Keratinocyte (primary cell): ENCODE measurements at regions not wholly inside any gene's neighbourhood (a gene's known extent, or its start where the extent isn't known, plus 50 kb on each side); places are given as distances from the start of the nearest gene placed in this dataset.

Source experiments
- DNase-seq: peaks from one replicate; pipeline ENCODE4 v3.0.0-alpha.2; 2011; ENCODE audit warnings: low read depth, missing footprints, low spot score
- FAIRE-seq: peaks from 2 replicates; lab custom pipeline; 2011; peaks lifted over from hg19 to GRCh38; lab: Jason Lieb, UNC
- H2AFZ ChIP-seq: 2 replicates; pipeline ENCODE4 v1.6.0; 2012; ENCODE audit warnings: low read length, control low read depth, inconsistent platforms; ENCODE audit not compliant: control insufficient read depth
- H3K27ac ChIP-seq: 2 replicates; pipeline ENCODE4 v1.5.1; 2011; ENCODE audit warnings: low read length; ENCODE audit not compliant: control insufficient read depth, insufficient read depth
- H3K27me3 ChIP-seq: 3 replicates; pipeline ENCODE4 v1.6.0; 2011; ENCODE audit warnings: low read length; ENCODE audit not compliant: control insufficient read depth, insufficient read depth; ENCODE audit errors: extremely low read depth
- H3K36me3 ChIP-seq, 2 experiments: 2 replicates in 1 of 2; 3 replicates in 1 of 2; pipeline ENCODE4 v1.5.1; 2011; ENCODE audit warnings: low read length in 2 of 2, mild to moderate bottlenecking in 1 of 2; ENCODE audit not compliant: control insufficient read depth in 2 of 2, insufficient read depth in 2 of 2; ENCODE audit errors: extremely low read depth in 1 of 2
- H3K4me1 ChIP-seq: 3 replicates; pipeline ENCODE4 v1.5.1; 2011; ENCODE audit warnings: low read length; ENCODE audit not compliant: control insufficient read depth, insufficient read depth; ENCODE audit errors: extremely low read depth
- H3K4me2 ChIP-seq: 3 replicates; pipeline ENCODE4 v1.6.0; 2011; ENCODE audit warnings: low read depth, low read length; ENCODE audit not compliant: control insufficient read depth, insufficient read depth; ENCODE audit errors: extremely low read depth
- H3K4me3 ChIP-seq, 3 experiments: fragments of 200-600 bp in 1 of 3; sonication (generic) in 1 of 3; 2 replicates in 2 of 3; 3 replicates in 1 of 3; pipeline ENCODE4 v1.5.1; 2011 to 2016; ENCODE audit warnings: low read length in 3 of 3, mild to moderate bottlenecking in 3 of 3, control low read depth in 2 of 3, inconsistent platforms in 1 of 3, low read depth in 1 of 3, mixed read lengths in 1 of 3, mixed run types in 1 of 3, moderate library complexity in 1 of 3; ENCODE audit not compliant: control insufficient read depth in 2 of 3, insufficient read depth in 2 of 3; ENCODE audit errors: extremely low read depth in 1 of 3
- H3K79me2 ChIP-seq: 2 replicates; pipeline ENCODE4 v1.6.0; 2012; ENCODE audit warnings: low read length; ENCODE audit not compliant: control insufficient read depth, insufficient read depth
- H3K9ac ChIP-seq: 3 replicates; pipeline ENCODE4 v1.6.0; 2011; ENCODE audit warnings: low read length; ENCODE audit not compliant: control insufficient read depth, insufficient read depth; ENCODE audit errors: extremely low read depth
- H3K9me1 ChIP-seq: 3 replicates; pipeline ENCODE4 v1.6.0; 2011; ENCODE audit warnings: low read length; ENCODE audit not compliant: control insufficient read depth, insufficient read depth; ENCODE audit errors: extremely low read depth
- H3K9me3 ChIP-seq: 2 replicates; pipeline ENCODE4 v1.5.1; 2012; ENCODE audit warnings: low read depth, low read length; ENCODE audit not compliant: control insufficient read depth
- H4K20me1 ChIP-seq: 3 replicates; pipeline ENCODE4 v1.6.0; 2011; ENCODE audit warnings: low read length; ENCODE audit not compliant: control insufficient read depth, insufficient read depth; ENCODE audit errors: extremely low read depth
- CTCF ChIP-seq, 3 experiments: IDR thresholded peaks in 1 of 3; conservative IDR thresholded peaks in 1 of 3; optimal IDR thresholded peaks in 1 of 3; 2 replicates in 2 of 3; 3 replicates in 1 of 3; pipeline versions ENCODE3 to v1.5.1; 2011; ENCODE audit warnings: low read length in 3 of 3, mild to moderate bottlenecking in 3 of 3, moderate library complexity in 2 of 3, control low read depth in 1 of 3, inconsistent platforms in 1 of 3; ENCODE audit not compliant: insufficient read depth in 2 of 3; ENCODE audit errors: extremely low read depth in 1 of 3
- EZH2 ChIP-seq: IDR thresholded peaks from one replicate; pipeline ENCODE4 v1.6.1; 2012; ENCODE audit warnings: inconsistent platforms, mild to moderate bottlenecking, low read length, moderate library complexity
- dilution Hi-C: fragments of 300-500 bp; cut with MboI; formaldehyde crosslinking; loops from one replicate; pipeline ENCODE4 v1.7.0; 2020; ENCODE audit warnings: low sequenced_read_pairs; ENCODE audit not compliant: extremely low pct_ligation_motif_present

- Histone ChIP-seq H3K9me3 (no peaks in the 10 kb centered on the region), H4K20me1 (no peaks in the 10 kb centered on the region), H3K4me2 (no peak overlapping the region), H3K79me2 (no peaks in the 10 kb centered on the region), H3K9me1 (no peaks in the 10 kb centered on the region), H3K4me1 (no peaks in the 10 kb centered on the region), H3K36me3 (no peaks in the 10 kb centered on the region), H2AFZ (no peak overlapping the region), H3K27me3 (no peaks in the 10 kb centered on the region), H3K9ac (no peak overlapping the region), H3K4me3 (no peak overlapping the region), H3K27ac (no peak overlapping the region)
- DNase-seq (no peak), FAIRE-seq (no peak)
- TF ChIP-seq EZH2 (no peak), CTCF (optimal IDR thresholded peaks at IDR 0.05 in 1 of 3, IDR thresholded peaks at IDR 0.05 in 1 of 3, conservative IDR thresholded peaks at IDR 0.05 in 1 of 3; ENCODE audit: extremely low read depth in 1 of 3, insufficient read depth in 2 of 3, low read length in 3 of 3) (no peak)
- dilution Hi-C loops: no loop called here
These were observed 176.1 kb downstream of the ISL1 start for GRCh38 chr5:51559339-51559738.

- FAIRE-seq: no peak
- H3K9me3 ChIP-seq: no peaks in the 10 kb centered on the region
- H3K4me2 ChIP-seq: no peak overlapping the region
- H3K27ac ChIP-seq: no peak overlapping the region
- H3K4me3 ChIP-seq: no peak overlapping the region
- no peaks in the 10 kb centered on the region for H3K36me3 ChIP-seq
- H2AFZ ChIP-seq: no peak overlapping the region
- H3K9me1 ChIP-seq: no peaks in the 10 kb centered on the region
- H4K20me1 ChIP-seq: no peaks in the 10 kb centered on the region
- no peak for DNase-seq
- no peaks in the 10 kb centered on the region for H3K4me1 ChIP-seq
- TF ChIP-seq EZH2 (no peak), CTCF (optimal IDR thresholded peaks at IDR 0.05 in 1 of 3, IDR thresholded peaks at IDR 0.05 in 1 of 3, conservative IDR thresholded peaks at IDR 0.05 in 1 of 3; ENCODE audit: extremely low read depth in 1 of 3, insufficient read depth in 2 of 3, low read length in 3 of 3) (no peak)
- H3K27me3 ChIP-seq: no peaks in the 10 kb centered on the region
- H3K9ac ChIP-seq: no peak overlapping the region
- no peaks in the 10 kb centered on the region for H3K79me2 ChIP-seq
- dilution Hi-C loops: no loop called here
These were observed 176.8 kb downstream of the ISL1 start for GRCh38 chr5:51559921-51560658.
